ENCODE measurements at regions not wholly inside any gene's neighbourhood (a gene's known extent, or its start where the extent isn't known, plus 50 kb on each side); places are given as distances from the start of the nearest gene placed in this dataset.
"Not testable (repeated sequence)": the region's sequence is repeated elsewhere in the genome, so short reads cannot be mapped to it uniquely, and the experiment has no call there.

DNA sequence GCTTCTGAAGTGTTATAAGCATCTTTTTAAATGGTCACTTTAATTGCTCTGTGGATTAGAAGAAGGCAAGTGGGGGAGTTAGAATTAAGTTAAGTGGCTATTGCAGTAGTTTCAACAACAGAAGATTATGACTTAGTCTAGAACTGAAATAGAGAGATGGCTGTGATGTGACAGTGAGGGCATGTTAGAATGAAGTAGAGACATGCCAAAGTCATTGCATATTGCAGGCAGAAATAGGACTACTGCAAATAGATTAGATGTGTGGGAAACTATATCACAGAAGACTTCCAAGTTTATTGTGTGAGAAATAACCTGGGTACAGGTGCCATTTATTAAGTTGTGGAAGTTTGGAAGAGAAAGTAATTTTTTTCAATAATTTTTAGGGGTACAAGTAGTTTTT lies 187.4 kb upstream of the FOLH1 start:
- TF ChIP-seq POLR2A (IDR thresholded peaks at IDR 0.05): not testable (repeated sequence)
- TF ChIP-seq, protein P1, sequence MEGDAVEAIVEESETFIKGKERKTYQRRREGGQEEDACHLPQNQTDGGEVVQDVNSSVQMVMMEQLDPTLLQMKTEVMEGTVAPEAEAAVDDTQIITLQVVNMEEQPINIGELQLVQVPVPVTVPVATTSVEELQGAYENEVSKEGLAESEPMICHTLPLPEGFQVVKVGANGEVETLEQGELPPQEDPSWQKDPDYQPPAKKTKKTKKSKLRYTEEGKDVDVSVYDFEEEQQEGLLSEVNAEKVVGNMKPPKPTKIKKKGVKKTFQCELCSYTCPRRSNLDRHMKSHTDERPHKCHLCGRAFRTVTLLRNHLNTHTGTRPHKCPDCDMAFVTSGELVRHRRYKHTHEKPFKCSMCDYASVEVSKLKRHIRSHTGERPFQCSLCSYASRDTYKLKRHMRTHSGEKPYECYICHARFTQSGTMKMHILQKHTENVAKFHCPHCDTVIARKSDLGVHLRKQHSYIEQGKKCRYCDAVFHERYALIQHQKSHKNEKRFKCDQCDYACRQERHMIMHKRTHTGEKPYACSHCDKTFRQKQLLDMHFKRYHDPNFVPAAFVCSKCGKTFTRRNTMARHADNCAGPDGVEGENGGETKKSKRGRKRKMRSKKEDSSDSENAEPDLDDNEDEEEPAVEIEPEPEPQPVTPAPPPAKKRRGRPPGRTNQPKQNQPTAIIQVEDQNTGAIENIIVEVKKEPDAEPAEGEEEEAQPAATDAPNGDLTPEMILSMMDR (IDR thresholded peaks at IDR 0.05): not testable (repeated sequence)

All from prostate gland (tissue), 2 donors.